GM19328 (cell line): ENCODE measurements at regions not wholly inside any gene's neighbourhood (a gene's known extent, or its start where the extent isn't known, plus 50 kb on each side); places are given as distances from the start of the nearest gene placed in this dataset.

Source experiments
- ATAC-seq: cut with Tn5 transposase; IDR thresholded peaks from one replicate; pipeline ENCODE4 v1.9.1; 2021; ENCODE audit warnings: mild to moderate bottlenecking, moderate library complexity; ENCODE audit not compliant: unreplicated experiment

DNA sequence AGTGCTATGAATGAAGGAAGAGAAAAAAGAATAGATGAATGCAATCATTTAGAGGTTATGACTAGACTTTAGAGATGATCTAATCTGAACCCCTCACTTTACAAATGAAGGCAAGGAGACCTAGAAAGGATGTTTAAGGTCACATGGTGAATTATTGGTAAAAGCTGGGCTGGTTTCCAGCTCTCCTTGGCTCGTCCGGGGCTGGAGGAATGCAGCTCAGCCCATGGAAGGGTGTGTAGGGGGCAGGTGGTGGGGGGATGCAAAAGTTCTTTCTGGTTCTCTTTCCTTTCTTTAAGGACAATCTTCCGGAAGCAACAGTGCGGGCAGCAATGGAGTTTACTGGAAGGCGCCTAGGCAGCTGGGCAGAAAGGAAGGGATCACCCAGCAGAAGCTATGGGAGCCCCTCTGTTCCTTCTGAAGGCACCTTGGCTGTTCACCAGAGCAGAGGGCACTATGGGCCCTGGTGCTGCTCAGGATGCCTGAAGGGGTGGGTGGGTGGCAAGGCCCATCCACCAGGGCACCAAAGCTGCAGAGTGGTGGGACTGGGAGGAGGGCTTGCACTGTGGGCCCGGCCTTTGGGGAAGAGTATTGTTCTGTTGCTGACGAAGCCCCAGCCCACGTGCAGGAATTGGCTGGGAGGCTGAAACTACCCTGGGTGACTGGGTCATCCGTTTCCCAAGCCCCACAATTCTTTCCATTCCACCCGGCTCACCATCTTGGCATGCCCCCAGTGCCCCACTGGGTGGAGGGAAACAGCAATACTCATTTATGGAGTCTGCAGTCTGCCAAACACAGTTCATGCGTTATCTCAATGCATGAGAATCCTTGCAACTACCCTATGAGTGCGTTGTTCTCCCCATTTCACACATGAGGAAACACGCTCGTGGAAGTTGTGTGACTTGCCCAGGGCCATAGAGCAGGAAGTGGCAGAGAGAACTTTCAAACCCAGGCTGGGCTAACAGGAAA, 78.2 kb downstream of the IRF2BPL start:
- ATAC-seq = no peak

DNA sequence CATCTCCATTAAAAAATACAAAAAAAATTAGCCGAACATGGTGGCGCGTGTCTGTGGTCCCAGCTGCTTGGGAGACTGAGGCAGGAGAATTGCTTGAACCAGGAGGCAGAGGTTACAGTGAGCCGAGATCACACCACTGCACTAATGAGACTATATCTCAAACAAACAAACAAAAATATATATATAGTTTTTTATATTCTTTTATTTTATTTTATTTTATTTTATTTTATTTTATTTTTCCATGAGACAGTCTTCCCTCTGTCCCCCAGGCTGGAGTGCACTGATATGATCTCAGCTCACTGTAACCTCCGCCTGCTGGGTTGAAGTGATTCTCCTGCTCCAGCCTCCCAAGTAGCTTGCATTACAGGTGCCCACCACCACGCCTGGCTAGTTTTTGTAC, 79.5 kb downstream of the IRF2BPL start:
- no peak for ATAC-seq

DNA sequence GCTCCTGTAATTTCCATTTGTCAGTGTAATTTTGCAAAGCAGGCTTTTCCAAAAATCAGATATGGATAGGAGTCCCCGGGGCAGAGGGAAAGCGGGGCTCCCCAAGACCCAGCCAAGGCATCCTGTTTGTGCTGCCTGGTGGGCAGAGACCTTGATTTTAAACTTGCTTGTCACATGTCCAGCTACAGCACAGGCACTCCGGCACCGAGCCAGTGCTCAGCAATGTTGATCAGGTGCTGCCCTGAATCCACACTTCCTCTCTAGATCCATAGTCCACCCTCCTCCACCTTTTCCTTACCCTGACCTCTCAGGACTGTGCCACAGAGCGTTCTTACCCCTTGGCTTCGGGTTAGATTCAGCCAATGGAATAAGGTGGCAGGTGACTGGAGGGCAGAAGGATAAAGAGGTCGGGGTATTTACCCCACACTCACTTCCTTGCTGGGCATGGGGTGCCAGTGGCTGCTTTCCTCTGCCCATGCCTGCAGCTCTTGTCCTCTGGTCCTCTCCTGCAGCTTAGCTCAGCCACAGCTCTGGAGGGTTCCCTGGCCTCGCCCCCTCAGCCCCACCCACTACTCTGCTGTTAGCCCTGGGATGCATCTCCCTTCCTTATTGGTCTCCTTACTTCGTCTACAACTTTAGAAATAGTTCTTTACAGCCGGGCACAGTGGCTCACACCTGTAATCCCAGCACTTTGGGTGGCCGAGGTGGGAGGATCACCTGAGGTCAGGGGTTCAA, 80.1 kb downstream of the IRF2BPL start:
- no peak for ATAC-seq

DNA sequence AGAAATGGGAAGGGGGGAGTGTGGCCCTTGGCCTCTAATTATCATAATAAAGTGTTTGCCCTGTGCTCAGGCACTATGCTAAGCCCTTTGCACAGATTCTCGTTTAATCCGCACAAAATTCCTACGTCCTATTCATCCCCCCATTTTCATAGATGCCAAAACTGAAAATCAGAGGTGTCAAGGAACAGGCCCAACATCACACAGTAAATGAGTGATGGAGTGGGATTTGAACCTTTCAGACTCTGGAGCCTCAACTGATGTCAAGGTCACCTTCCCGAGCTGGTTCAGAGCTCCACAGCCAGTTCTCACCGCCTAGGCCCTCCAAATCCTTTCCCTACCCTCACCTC, 80.7 kb downstream of the IRF2BPL start:
- no peak for ATAC-seq

DNA sequence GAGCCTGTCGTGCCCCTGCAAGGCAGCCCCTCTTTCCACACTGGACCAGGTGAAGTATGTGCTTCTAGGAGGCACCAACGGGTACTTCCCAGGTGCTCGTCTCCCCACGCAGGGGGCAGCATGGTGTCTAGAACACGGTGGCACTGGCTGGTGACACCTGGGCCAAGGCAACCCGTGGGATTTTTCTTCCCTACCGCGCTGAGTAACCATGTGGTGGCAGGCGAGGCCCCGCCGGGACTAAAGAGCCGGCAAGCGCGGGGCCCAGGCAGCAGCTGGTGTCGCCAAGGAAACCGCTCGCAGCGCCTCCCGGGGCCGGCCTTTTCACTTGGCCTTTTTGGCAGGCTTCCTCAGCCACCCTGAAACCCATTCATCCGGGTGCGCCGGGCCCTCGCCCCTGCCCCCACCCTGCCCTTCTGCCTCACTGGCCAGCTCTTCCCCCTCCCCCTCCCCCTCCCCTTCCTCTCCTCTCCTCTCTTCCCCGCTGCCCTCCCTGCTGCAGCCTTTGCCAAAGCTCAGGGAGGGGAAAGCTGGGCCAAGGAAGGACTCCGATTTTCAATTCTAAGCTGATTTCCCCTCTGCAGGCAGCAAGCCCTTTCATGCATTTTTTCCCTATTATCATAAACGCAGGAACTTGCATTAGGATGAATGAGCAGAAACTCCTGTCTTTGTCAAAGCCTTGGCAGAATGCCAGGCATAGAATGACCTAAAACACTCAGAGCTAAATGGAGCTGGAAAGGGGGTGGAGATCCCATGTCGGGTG, 81.2 kb downstream of the IRF2BPL start:
- ATAC-seq = peak; percentile 71

DNA sequence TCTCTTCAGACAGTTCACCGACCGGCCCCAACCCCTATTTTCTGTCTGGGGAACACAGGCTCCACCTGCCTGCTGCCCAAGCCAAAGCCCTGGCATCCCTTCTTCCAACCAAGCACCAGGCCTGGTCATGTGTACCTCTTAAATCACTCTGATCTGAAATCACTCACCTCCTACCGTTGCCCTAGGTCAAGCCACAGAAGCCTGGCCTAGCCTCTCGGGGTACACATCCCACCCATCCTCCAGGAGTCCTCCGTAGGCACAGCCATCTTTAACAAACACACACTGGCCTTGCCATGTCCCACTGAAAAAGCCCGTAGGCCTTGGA, 81.8 kb downstream of the IRF2BPL start:
- no peak for ATAC-seq

DNA sequence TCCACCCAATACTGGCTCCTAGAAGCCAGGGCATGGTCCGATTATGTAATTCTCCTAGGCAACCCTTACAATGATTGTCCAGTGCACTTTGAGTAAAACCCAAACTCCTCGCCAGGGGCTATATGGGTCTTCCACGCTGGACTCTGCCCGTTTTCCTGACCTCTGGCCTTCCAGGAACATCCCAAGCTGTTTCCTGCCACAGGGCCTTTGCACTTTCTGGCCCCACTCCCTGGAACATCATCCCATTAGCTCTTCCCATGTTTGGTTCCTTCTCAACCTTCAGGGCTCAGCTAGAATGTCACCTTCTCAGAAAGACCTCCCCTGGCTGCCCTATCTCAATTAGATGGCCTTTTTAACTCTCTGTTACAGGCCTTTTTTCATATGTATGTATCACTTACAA, 85.4 kb downstream of the IRF2BPL start:
- ATAC-seq = no peak

DNA sequence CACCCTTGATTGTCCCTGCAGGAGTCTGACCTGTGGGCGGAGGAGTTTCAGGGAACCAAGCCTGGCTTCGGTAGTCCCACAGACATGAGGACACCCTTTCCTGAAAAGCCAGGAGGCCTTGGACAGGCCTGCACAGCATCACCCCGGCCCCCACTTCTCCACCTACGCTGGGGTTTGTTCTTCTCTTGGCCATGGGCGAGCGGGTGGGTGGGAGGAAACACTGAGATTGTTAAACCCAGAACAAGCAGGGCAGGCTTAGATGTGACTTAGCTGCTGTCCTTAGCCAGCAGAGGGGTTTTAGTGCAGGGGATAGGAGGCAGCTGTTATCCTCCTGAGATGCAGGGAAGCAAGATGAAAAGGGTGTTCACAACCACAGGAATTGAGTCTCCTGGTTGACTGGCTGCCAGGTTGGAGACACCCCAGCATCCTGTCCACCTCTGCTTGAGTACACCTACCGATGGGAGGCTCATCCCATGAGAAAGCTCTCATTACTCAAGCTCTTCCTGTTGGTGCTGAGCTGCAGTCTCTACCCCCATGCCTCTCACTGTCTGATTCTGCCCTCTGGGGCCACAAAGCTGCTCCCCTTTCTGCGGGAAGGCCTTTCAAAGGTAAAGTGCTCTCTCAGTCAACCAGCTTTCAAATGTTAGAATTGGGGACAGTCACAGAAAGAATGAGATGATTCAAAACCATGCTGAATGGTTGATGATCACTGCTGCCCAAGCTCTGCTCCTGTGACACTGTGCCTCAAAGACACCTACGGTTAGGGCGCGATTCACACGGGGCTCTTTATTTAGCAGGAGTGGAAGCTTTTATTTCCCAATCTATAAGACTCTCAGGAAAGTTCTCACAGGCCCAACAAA, 86.3 kb downstream of the IRF2BPL start:
- no peak for ATAC-seq

DNA sequence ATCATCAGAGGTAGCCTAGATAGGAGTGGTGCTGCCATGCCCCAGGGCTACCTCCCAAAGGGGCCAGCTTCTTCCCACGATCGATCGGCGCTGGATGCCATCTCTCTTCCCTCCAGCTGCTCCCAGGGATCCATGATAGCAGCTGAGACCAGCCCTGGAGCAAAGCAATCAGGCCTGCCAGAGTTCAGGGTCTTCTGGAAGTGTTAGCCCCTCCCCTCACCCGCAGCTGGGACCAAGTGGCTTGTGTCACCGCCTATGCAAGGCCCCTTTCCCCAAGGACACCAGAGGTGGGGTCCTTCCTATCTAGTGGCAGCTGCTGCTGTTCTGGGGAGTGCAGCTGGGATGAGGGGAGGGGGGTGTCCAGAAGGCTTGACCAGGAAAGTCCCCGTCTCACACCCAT, 87.0 kb downstream of the IRF2BPL start:
- ATAC-seq = no peak

DNA sequence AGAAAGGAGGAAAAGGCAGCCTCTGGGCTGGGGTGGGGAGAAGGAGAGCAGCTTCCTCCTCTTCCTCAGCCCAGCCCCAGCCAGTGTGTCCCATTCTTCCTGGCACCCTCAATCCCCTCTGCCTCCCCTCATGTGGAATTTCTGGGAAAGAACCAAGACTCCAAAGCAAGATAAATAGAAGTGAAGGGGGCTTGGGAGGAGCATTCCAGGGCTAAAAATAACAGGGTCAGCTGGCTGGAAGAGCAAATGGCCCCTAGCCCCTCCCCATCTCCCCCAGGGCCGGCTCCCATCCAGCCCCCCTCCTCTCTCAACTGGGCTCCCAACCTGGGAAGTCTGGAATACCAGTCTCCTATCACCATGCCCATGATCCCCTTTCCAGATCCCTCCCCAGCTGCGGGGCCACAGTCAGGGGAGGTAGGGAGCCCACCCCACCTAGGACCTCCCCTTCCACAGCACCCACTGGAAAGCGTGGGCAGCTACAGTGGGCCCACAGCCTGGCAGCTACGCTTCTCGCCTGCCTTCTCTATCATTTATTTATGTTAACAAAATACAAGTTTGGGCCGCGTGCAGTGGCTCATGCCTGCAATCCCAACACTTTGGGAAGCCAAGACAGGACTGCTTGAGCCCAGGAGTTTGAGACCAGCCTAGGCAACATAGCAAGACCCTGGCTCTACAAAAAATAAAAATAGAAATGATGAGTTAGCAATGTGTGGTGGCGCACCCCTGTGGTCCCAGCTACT, 88.3 kb downstream of the IRF2BPL start:
- ATAC-seq = no peak

DNA sequence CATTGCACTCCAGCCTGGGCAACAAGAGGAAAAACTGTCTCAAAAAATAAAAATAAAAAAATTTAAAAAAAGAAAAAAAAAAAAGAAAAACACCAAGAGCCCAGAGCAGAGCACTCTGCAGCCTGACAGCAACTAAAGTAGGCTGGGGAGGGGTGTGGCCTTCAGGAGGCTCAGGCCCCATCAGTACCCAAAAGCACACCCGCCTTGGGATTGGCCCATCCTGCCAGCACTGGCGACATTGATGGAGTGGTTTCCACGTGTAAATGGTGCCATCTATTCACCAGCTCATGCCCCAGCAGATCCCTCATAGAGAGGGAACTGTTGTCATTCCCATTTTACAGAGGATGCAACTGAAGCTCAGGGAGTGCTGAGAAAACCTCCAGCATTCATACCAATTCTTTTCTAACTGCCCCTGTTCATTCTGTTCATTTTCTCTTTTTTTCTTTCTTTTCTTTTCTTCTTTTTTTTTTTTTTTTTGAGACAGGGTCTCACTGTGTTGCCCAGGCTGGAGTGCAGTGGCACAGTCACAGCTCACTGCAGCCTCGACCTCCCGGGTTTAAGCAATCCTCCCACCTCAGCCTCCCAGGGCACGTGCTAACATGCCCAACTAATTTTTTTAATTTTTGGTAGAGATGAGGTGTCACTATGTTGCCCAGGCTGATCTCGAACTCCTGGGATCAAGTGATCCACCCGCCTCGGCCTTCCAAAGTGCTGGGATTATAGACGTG, 89.3 kb downstream of the IRF2BPL start:
- no peak for ATAC-seq

DNA sequence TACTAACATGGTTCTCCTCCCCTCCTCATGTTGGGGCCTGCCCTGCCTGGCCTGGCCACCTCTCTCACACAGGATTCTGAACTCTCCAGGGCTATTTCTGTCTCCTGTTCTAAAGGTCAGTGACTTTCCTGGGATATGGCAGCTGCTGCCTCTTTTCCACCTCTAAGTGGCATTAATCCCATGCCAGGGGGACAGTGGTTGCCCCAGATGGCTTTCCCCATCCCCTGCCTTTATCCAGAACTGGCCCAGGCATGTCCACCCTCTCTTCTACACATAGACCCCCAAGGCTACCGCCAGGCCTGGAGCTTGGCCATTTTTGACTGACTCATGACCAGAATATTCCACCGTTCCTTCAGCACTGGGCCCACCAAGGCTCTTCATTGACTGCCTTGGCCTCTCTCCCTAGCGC, 90.4 kb downstream of the IRF2BPL start:
- no peak for ATAC-seq

DNA sequence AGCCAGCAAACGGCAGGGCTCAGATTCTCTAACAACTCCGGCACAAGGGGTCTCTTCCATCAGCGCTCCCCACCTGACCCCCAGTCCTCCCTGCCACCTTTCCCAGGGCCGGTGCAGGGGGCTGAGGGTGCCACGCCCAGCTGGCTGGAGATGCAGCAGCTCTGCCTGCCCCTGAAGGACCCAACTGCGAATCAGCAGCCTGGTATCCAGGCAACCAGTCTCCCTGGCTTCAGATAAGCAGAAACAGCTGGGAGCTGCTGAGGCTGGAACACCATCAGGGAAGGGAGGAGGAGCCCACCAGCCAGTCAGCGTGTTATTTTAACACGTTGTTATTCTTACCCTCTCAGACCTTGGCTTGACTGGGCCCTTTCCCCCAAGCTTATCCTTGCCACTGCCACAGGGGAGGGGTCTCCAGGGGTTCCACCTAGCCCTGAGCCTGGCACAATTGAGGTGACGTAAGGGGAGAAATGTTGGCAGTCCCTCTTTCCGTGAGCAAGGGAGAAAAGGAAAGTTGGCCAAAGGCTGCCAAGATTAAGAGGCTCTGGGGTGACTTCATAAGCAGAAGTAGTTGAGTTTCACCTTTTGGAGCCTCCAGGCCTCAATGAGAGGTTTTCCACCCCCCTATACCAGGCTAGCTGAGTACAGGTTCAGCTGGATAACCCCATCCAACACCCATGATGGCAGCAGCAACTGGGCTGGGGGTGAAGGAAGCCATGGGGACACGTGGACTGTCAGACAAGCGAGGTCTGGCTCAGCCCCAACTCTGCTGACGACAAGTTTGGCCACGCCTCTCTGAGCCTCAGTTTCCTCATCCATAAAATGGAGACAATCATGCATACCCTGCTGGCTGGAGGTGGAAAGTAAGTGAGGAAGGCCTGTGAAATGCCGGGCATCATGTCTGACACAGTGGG, 91.1 kb downstream of the IRF2BPL start:
- no peak for ATAC-seq

DNA sequence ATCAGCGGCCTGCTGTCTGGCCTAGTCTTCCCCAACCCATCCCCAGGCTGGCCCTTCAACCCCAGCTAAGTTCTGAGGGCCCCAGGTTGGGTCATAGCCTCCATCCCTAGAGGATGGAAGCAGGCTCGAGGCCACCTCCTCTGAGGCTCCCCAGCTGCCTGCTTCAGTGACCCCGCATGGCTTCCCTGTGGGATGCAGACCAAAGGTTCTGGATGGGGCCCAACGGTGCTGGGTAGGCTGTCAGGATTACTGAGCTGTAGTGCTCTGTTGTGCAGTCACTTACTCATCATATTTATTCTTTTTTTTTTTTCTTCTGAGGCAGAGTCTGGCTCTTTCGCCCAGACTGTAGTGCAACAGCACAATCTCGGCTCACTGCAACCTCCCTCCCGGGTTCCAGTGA, 92.0 kb downstream of the IRF2BPL start:
- ATAC-seq = no peak

DNA sequence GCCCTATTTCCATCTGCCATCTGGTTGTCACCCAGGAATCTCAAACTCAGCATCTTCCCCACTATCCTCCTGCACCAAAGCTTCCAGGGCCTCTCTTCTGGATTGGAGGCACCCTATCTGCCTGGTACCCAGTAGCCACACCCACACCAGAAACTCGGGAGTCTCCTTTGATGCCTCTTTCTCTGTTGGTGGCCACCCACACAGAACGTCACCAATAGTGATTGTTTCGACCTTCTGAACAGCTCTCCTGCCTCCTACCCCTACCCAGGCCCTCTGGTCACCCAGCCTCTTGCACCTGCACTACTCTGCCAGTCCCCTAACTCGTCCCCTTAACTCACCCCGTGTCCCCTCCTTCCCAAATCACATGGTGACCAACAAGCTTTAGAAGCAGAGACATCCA, 95.0 kb downstream of the IRF2BPL start:
- no peak for ATAC-seq

DNA sequence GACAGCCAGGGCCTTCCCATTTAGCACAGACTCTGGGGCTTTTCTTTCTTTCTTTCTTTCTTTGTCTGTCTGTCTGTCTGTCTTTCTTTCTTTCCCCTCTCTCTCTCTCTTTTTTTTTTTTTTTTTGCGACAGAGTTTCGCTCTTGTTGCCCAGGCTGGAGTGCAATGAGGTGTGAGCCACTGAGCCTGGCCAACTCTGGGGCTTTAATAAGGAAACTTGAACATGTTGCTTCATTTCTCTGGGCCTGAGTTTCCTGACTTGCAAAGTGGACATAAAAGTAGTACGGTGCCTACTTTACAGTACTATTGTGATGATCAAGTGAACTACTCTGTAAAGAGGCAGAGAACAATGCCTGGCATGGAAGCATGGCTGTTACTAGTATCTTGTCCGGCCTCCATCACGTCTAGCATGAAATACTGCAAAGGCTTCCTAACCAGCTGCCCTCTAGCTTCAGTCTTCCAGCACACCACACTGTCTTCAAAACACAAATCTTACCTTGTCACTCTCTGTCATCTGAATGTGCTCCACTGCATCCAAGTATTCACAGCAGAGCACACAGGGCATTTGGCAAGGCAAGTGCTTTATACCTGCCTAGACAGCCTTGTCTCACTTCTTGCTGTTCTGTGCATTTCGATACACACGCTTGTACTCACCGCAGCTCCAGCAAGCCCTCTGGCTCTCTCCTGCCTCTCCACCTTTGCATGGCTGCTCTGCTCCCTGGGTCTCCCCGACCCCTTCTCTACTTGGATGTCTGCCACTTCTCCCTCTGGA, 96.7 kb downstream of the IRF2BPL start:
- ATAC-seq = no peak

DNA sequence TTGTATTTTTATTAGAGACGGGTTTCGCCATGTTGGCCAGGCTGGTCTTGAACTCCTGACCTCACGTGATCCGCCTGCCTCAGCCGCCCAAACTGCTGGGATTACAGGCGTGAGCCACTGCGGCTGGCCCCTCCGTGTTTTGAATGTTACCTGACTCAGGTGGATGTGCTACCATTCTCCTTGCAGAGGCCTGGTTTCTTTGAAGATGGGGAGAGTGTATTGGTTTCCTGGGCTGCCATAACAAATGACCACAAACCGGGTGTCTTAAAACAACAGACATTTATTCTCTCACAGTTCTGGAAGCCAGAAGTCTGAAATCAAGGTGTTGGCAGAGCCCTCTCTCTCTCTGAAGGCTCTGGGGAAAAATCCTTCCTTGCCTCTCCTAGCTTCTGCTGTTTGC, 98.0 kb downstream of the IRF2BPL start:
- no peak for ATAC-seq

DNA sequence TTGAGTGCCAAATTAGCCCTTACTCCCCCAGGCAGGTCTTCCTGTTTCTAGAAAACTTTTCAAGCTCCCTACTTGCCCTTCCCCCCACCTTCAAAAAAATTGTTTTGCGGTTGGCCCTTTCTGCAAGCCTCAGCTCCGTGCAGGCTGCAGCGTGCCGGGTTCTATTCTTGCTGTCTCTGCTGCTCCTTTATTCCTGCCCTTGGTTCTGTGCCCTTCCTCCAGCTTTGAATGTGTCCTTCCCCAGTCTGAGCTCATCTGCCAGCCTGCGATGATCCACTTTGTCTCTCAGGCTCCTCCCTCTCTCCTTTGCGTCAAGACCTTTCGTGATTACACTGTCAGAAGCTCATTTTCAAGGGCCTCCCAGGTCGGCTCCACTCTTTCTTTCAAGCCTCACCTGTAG, 98.6 kb downstream of the IRF2BPL start:
- ATAC-seq = no peak
